ENCODE measurements at regions not wholly inside any gene's neighbourhood (a gene's known extent, or its start where the extent isn't known, plus 50 kb on each side); places are given as distances from the start of the nearest gene placed in this dataset.

GRCh38 chr2:180872255-180872654 lies 108.2 kb upstream of the UBE2E3 start:
- TF ChIP-seq CTCF (IDR thresholded peaks at IDR 0.05) (no peak), POLR2A (IDR thresholded peaks at IDR 0.05) (no peak)
